Neural cell (in vitro differentiated cells): ENCODE measurements at regions not wholly inside any gene's neighbourhood (a gene's known extent, or its start where the extent isn't known, plus 50 kb on each side); places are given as distances from the start of the nearest gene placed in this dataset.

Experiments
- EP300 ChIP-seq: fragments of 450-650 bp; conservative IDR thresholded peaks from 2 replicates; pipeline ENCODE4 v1.6.1; 2014; ENCODE audit warnings: antibody characterized with exemption, mild to moderate bottlenecking, moderate library complexity; ENCODE audit not compliant: poor library complexity, severe bottlenecking
- EZH2 ChIP-seq: fragments of 200-600, 300-800 bp; shearing (Covaris generic), sonication (generic); IDR thresholded peaks from 2 replicates; pipeline ENCODE4 v1.6.1; 2014; ENCODE audit warnings: antibody characterized with exemption, low read length, borderline replicate concordance, mild to moderate bottlenecking; ENCODE audit not compliant: insufficient read depth, poor library complexity, severe bottlenecking
- POLR2AphosphoS5 ChIP-seq: IDR thresholded peaks from 2 replicates; pipeline ENCODE4 v1.6.1; 2012
- TF ChIP-seq, protein P1 (sequence below): fragments of 450-650 bp; IDR thresholded peaks from 2 replicates; pipeline ENCODE4 v1.5.1; 2014; ENCODE audit warnings: antibody characterized with exemption, mild to moderate bottlenecking, moderate library complexity; ENCODE audit not compliant: poor library complexity, severe bottlenecking

DNA sequence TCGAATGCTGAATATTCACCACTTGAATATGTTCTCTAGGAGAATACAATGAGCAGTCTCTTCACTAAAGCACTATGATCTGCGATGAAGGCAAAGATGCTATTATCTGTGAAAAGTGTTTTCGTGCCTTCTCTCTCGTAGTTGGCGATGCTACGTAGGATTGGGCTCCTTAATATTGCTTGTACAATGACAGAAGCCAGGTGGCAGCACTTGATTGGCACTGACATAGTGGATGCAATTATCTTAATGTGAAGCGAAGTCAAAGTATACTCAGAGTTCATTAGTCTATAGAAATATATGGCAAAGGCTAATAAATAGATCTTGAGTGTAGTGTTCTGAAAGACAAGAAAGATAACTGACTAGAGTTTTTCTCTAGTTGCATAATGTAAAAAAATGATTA is 1135.7 kb upstream of the AGA start:
- TF ChIP-seq, protein P1, sequence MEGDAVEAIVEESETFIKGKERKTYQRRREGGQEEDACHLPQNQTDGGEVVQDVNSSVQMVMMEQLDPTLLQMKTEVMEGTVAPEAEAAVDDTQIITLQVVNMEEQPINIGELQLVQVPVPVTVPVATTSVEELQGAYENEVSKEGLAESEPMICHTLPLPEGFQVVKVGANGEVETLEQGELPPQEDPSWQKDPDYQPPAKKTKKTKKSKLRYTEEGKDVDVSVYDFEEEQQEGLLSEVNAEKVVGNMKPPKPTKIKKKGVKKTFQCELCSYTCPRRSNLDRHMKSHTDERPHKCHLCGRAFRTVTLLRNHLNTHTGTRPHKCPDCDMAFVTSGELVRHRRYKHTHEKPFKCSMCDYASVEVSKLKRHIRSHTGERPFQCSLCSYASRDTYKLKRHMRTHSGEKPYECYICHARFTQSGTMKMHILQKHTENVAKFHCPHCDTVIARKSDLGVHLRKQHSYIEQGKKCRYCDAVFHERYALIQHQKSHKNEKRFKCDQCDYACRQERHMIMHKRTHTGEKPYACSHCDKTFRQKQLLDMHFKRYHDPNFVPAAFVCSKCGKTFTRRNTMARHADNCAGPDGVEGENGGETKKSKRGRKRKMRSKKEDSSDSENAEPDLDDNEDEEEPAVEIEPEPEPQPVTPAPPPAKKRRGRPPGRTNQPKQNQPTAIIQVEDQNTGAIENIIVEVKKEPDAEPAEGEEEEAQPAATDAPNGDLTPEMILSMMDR = no peak
- no peak for TF ChIP-seq EP300
- no peak for TF ChIP-seq EZH2
- no peak for TF ChIP-seq POLR2AphosphoS5
